ENCODE measurements at regions not wholly inside any gene's neighbourhood (a gene's known extent, or its start where the extent isn't known, plus 50 kb on each side); places are given as distances from the start of the nearest gene placed in this dataset.

DNA sequence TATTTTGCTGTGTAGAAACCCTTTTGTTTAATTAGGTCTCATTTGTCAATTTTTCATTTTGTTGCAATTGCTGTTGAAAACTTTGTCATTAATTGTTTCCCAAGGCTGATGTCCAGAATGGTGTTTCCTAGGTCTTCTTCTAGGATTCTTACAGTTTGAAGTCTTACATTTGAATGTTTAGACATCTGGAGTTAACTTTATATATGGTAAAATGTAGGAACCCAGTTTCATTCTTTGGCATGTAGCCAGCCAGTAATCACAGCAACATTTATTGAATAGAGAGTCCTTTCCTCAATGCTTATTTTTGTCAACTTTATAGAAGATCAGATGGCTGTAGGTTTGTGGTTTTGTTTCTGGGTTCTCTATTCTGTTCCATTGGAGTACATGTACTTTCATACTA is 1290.8 kb upstream of the CDH9 start:
- Mint-ChIP-seq H3K4me3 (no peak overlapping the region), H3K27me3 (ENCODE audit: insufficient read depth, low read depth) (no peaks in the 10 kb centered on the region), H3K9me3 (peaks cover 20% of the 10 kb centered on the region), H3K36me3 (no peaks in the 10 kb centered on the region), H3K4me1 (no peaks in the 10 kb centered on the region), H3K27ac (no peak overlapping the region)
- no peaks in the 10 kb centered on the region for H3K9me3 ChIP-seq (ENCODE audit: low read depth)
- no peaks in the 10 kb centered on the region for H3K27me3 ChIP-seq
- no peak overlapping the region for H2AFZ ChIP-seq (replicated peaks)
- H3K36me3 ChIP-seq = no peaks in the 10 kb centered on the region
- H3K4me3 ChIP-seq = no peak overlapping the region
- H3K79me2 ChIP-seq (ENCODE audit: low read depth) = no peaks in the 10 kb centered on the region
- H4K20me1 ChIP-seq (ENCODE audit: low read depth) = no peaks in the 10 kb centered on the region
- no peaks in the 10 kb centered on the region for H3K4me1 ChIP-seq
- no peak overlapping the region for H3K27ac ChIP-seq
- no peak overlapping the region for H3K9ac ChIP-seq
- H3F3A ChIP-seq (ENCODE audit: low read depth) = no peaks in the 10 kb centered on the region
- H3K4me2 ChIP-seq = no peak overlapping the region
- no peak for DNase-seq (ENCODE audit: low spot score)
- TF ChIP-seq, protein P1, sequence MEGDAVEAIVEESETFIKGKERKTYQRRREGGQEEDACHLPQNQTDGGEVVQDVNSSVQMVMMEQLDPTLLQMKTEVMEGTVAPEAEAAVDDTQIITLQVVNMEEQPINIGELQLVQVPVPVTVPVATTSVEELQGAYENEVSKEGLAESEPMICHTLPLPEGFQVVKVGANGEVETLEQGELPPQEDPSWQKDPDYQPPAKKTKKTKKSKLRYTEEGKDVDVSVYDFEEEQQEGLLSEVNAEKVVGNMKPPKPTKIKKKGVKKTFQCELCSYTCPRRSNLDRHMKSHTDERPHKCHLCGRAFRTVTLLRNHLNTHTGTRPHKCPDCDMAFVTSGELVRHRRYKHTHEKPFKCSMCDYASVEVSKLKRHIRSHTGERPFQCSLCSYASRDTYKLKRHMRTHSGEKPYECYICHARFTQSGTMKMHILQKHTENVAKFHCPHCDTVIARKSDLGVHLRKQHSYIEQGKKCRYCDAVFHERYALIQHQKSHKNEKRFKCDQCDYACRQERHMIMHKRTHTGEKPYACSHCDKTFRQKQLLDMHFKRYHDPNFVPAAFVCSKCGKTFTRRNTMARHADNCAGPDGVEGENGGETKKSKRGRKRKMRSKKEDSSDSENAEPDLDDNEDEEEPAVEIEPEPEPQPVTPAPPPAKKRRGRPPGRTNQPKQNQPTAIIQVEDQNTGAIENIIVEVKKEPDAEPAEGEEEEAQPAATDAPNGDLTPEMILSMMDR (IDR thresholded peaks at IDR 0.05) = no peak
- TF ChIP-seq EZH2phosphoT487 (IDR thresholded peaks at IDR 0.05) (no peak), EZH2 (IDR thresholded peaks at IDR 0.05) (no peak)

DNA sequence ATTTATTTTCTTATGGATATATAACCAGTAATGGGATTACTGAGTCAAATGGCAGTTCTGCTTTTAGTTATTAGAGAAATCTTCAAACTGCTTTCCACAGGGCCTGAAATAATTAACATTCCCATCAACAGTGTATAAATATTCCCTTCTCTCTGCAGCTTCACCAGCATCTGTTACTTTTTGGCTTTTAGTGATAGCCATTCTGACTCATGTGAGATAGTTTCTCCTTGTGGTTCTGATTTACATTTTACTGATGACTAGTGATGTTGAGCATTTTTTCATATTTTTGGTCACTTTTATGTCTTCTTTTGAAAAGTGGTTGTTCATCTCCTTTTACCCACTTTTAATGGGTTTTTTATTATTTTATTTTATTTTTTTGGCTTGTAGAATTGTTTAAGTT is 1290.3 kb upstream of the CDH9 start:
- Mint-ChIP-seq H3K27me3 (ENCODE audit: insufficient read depth, low read depth) (no peaks in the 10 kb centered on the region), H3K4me3 (no peak overlapping the region), H3K27ac (no peak overlapping the region), H3K9me3 (peaks cover 20% of the 10 kb centered on the region), H3K4me1 (no peaks in the 10 kb centered on the region), H3K36me3 (no peaks in the 10 kb centered on the region)
- H3K27me3 ChIP-seq = no peaks in the 10 kb centered on the region
- no peaks in the 10 kb centered on the region for H3K4me1 ChIP-seq
- no peaks in the 10 kb centered on the region for H4K20me1 ChIP-seq (ENCODE audit: low read depth)
- H3K79me2 ChIP-seq (ENCODE audit: low read depth) = no peaks in the 10 kb centered on the region
- H3F3A ChIP-seq (ENCODE audit: low read depth) = no peaks in the 10 kb centered on the region
- no peak overlapping the region for H3K4me2 ChIP-seq
- no peaks in the 10 kb centered on the region for H3K36me3 ChIP-seq
- no peak for DNase-seq (ENCODE audit: low spot score)
- H3K9ac ChIP-seq = no peak overlapping the region
- no peak overlapping the region for H3K27ac ChIP-seq
- no peak overlapping the region for H2AFZ ChIP-seq (replicated peaks)
- no peaks in the 10 kb centered on the region for H3K9me3 ChIP-seq (ENCODE audit: low read depth)
- H3K4me3 ChIP-seq = no peak overlapping the region
- TF ChIP-seq EZH2 (IDR thresholded peaks at IDR 0.05) = no peak
- TF ChIP-seq, protein P1 (IDR thresholded peaks at IDR 0.05) = no peak
- TF ChIP-seq EZH2phosphoT487 (IDR thresholded peaks at IDR 0.05) = no peak

DNA sequence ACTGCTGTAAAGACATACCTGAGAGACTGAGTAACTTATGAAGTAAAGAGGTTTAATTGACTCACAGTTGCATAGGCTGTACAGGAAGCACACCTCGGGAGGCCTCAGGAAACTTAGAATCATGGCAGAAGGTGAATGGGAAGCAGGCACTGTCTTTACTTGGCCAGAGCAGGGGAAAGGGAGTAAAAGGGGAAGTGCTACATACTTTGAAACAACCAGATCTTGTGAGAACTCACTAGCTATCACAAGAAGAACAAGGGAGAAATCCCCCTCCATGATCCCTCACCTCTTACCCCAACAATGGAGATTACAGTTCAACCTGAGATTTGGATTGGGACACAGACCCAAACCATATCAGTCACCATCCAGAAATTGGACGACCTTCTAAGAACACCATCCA is 1285.8 kb upstream of the CDH9 start:
- H3K36me3 Mint-ChIP-seq = no peaks in the 10 kb centered on the region
- H3K27ac ChIP-seq = no peak overlapping the region

More for the DNA sequence above, 1285.8 kb upstream of the CDH9 start:
- H3K4me3 ChIP-seq = no peak overlapping the region
- no peaks in the 10 kb centered on the region for H3K4me1 ChIP-seq
- H3F3A ChIP-seq (ENCODE audit: low read depth) = no peaks in the 10 kb centered on the region
- no peak overlapping the region for H3K9ac ChIP-seq
- no peak for DNase-seq (ENCODE audit: low spot score)
- no peaks in the 10 kb centered on the region for H3K9me3 Mint-ChIP-seq
- no peaks in the 10 kb centered on the region for H4K20me1 ChIP-seq (ENCODE audit: low read depth)
- no peaks in the 10 kb centered on the region for H3K79me2 ChIP-seq (ENCODE audit: low read depth)
- no peaks in the 10 kb centered on the region for H3K9me3 ChIP-seq (ENCODE audit: low read depth)
- TF ChIP-seq EZH2phosphoT487 (IDR thresholded peaks at IDR 0.05) = no peak
- no peak for TF ChIP-seq EZH2 (IDR thresholded peaks at IDR 0.05)
- TF ChIP-seq, protein P1 (IDR thresholded peaks at IDR 0.05) = no peak
- H3K4me1 Mint-ChIP-seq = no peaks in the 10 kb centered on the region
- H3K36me3 ChIP-seq = no peaks in the 10 kb centered on the region
- H3K27me3 ChIP-seq = no peaks in the 10 kb centered on the region
- no peak overlapping the region for H2AFZ ChIP-seq (replicated peaks)
- H3K27me3 Mint-ChIP-seq (ENCODE audit: insufficient read depth, low read depth) = no peaks in the 10 kb centered on the region
- H3K4me2 ChIP-seq = no peak overlapping the region
- H3K27ac Mint-ChIP-seq = no peak overlapping the region
- H3K4me3 Mint-ChIP-seq = no peak overlapping the region
